IPS DF 6.9 (cell line): ENCODE measurements at regions not wholly inside any gene's neighbourhood (a gene's known extent, or its start where the extent isn't known, plus 50 kb on each side); places are given as distances from the start of the nearest gene placed in this dataset.
A peak's percentile ranks its signal among the peaks of the same experiment; 100 is the strongest.

Experiments used
- DNase-seq: peaks from one replicate; pipeline ENCODE4 v3.0.0-alpha.2; 2013; ENCODE audit warnings: low read depth, low spot score
- H3K27ac ChIP-seq: one replicate; pipeline ENCODE4 v1.5.1; 2013; ENCODE audit warnings: low read length, control low read depth
- H3K27me3 ChIP-seq: 2 replicates; pipeline ENCODE4 v1.6.1; 2013; ENCODE audit warnings: mild to moderate bottlenecking, low read length; ENCODE audit not compliant: control insufficient read depth, insufficient read depth
- H3K36me3 ChIP-seq: 2 replicates; pipeline ENCODE4 v1.6.1; 2013; ENCODE audit warnings: low read length; ENCODE audit not compliant: control insufficient read depth, insufficient read depth
- H3K4me1 ChIP-seq: 2 replicates; pipeline ENCODE4 v1.6.1; 2013; ENCODE audit warnings: low read length; ENCODE audit not compliant: control insufficient read depth, insufficient read depth
- H3K4me3 ChIP-seq: 2 replicates; pipeline ENCODE4 v1.5.1; 2013; ENCODE audit warnings: mild to moderate bottlenecking, low read length
- H3K9me3 ChIP-seq: 2 replicates; pipeline ENCODE4 v1.6.1; 2013; ENCODE audit warnings: low read length, inconsistent platforms; ENCODE audit not compliant: control insufficient read depth, insufficient read depth
- WGBS: extraction: QIAGEN DNeasy Blood & Tissue Kit; methylation state at CpG from one replicate; pipeline ENCODE4 v1.1.7; 2013; ENCODE audit warnings: mixed read lengths, missing lambda C conversion rate; ENCODE audit not compliant: insufficient read length, insufficient coverage; 5-methylcytosine and 5-hydroxymethylcytosine counted together

GRCh38 chr15:69813881-69814280 is 283.8 kb downstream of the TLE3 start:
- Histone ChIP-seq H3K27me3 (no peaks in the 10 kb centered on the region), H3K9me3 (no peaks in the 10 kb centered on the region), H3K4me3 (no peak overlapping the region), H3K36me3 (no peaks in the 10 kb centered on the region), H3K4me1 (peaks cover 4% of the 10 kb centered on the region), H3K27ac (no peak overlapping the region)
- no CpG with 5 or more reads among the region's 7 CpGs for WGBS
- no peak for DNase-seq

- no peaks in the 10 kb centered on the region for H3K27me3 ChIP-seq
- no peak for DNase-seq
- no peaks in the 10 kb centered on the region for H3K36me3 ChIP-seq
- H3K4me1 ChIP-seq = peaks cover 4% of the 10 kb centered on the region
- WGBS = no CpG with 5 or more reads among the region's 9 CpGs
- no peak overlapping the region for H3K4me3 ChIP-seq
- no peak overlapping the region for H3K27ac ChIP-seq
- H3K9me3 ChIP-seq = no peaks in the 10 kb centered on the region
Measured at GRCh38 chr15:69814932-69815331, 282.8 kb downstream of the TLE3 start.

GRCh38 chr15:69815793-69816192 is 281.9 kb downstream of the TLE3 start:
- DNase-seq = no peak
- Histone ChIP-seq H3K4me1 (peaks cover 4% of the 10 kb centered on the region), H3K27ac (no peak overlapping the region), H3K36me3 (no peaks in the 10 kb centered on the region), H3K27me3 (no peaks in the 10 kb centered on the region), H3K4me3 (no peak overlapping the region), H3K9me3 (no peaks in the 10 kb centered on the region)
- no CpG with 5 or more reads among the region's 2 CpGs for WGBS

GRCh38 chr15:69816522-69816921 is 281.2 kb downstream of the TLE3 start:
- Histone ChIP-seq H3K27ac (no peak overlapping the region), H3K4me3 (no peak overlapping the region), H3K36me3 (no peaks in the 10 kb centered on the region)

GRCh38 chr15:69818529-69818928 is 279.2 kb downstream of the TLE3 start:
- Histone ChIP-seq H3K4me1 (no peaks in the 10 kb centered on the region), H3K9me3 (no peaks in the 10 kb centered on the region), H3K27me3 (no peaks in the 10 kb centered on the region), H3K36me3 (no peaks in the 10 kb centered on the region), H3K4me3 (no peak overlapping the region), H3K27ac (no peak overlapping the region)
- WGBS = no CpG with 5 or more reads among the region's 8 CpGs
- no peak for DNase-seq

More at GRCh38 chr15:69816522-69816921, 281.2 kb downstream of the TLE3 start:
- peaks cover 4% of the 10 kb centered on the region for H3K4me1 ChIP-seq
- no peak for DNase-seq
- no CpG with 5 or more reads among the region's 2 CpGs for WGBS
- no peaks in the 10 kb centered on the region for H3K27me3 ChIP-seq
- H3K9me3 ChIP-seq = no peaks in the 10 kb centered on the region

- Histone ChIP-seq H3K4me1 (no peaks in the 10 kb centered on the region), H3K4me3 (no peak overlapping the region), H3K36me3 (no peaks in the 10 kb centered on the region), H3K9me3 (no peaks in the 10 kb centered on the region), H3K27ac (no peak overlapping the region), H3K27me3 (no peaks in the 10 kb centered on the region)
- no CpG with 5 or more reads among the region's 3 CpGs for WGBS
- no peak for DNase-seq
Measured at GRCh38 chr15:69819371-69819770, 278.3 kb downstream of the TLE3 start.

- no peak overlapping the region for H3K4me3 ChIP-seq
- no CpG with 5 or more reads among the region's 7 CpGs for WGBS
- H3K27me3 ChIP-seq = no peaks in the 10 kb centered on the region
- H3K27ac ChIP-seq = no peak overlapping the region
- H3K4me1 ChIP-seq = no peaks in the 10 kb centered on the region
- DNase-seq = peak; percentile 43
- no peaks in the 10 kb centered on the region for H3K9me3 ChIP-seq
- H3K36me3 ChIP-seq = no peaks in the 10 kb centered on the region
Measured at GRCh38 chr15:69820819-69821218, 276.9 kb downstream of the TLE3 start.

- no peak for DNase-seq
- Histone ChIP-seq H3K4me3 (no peak overlapping the region), H3K36me3 (no peaks in the 10 kb centered on the region), H3K4me1 (0 out of 2 replicates have a peak, but pooled peaks cover 2% of the 10 kb centered on the region), H3K27me3 (no peaks in the 10 kb centered on the region), H3K9me3 (no peaks in the 10 kb centered on the region), H3K27ac (no peak overlapping the region)
- WGBS = no CpG with 5 or more reads among the region's 8 CpGs
Measured at GRCh38 chr15:69823223-69823907, 274.4 kb downstream of the TLE3 start.

- WGBS = no CpG with 5 or more reads among the region's 9 CpGs
- H3K4me3 ChIP-seq = no peak overlapping the region
- no peaks in the 10 kb centered on the region for H3K27me3 ChIP-seq
- H3K4me1 ChIP-seq = 0 out of 2 replicates have a peak, but pooled peaks cover 2% of the 10 kb centered on the region
- no peaks in the 10 kb centered on the region for H3K36me3 ChIP-seq
- H3K27ac ChIP-seq = no peak overlapping the region
- no peak for DNase-seq
- H3K9me3 ChIP-seq = no peaks in the 10 kb centered on the region
Measured at GRCh38 chr15:69824075-69824876, 273.4 kb downstream of the TLE3 start.

- H3K4me1 ChIP-seq = 0 out of 2 replicates have a peak, but pooled peaks cover 2% of the 10 kb centered on the region
- no peaks in the 10 kb centered on the region for H3K36me3 ChIP-seq
- no peaks in the 10 kb centered on the region for H3K27me3 ChIP-seq
- no peak for DNase-seq
- H3K4me3 ChIP-seq = no peak overlapping the region
- WGBS = no CpG with 5 or more reads among the region's 2 CpGs
- no peak overlapping the region for H3K27ac ChIP-seq
- no peaks in the 10 kb centered on the region for H3K9me3 ChIP-seq
Measured at GRCh38 chr15:69824877-69825406, 272.8 kb downstream of the TLE3 start.
